ENCODE measurements at regions not wholly inside any gene's neighbourhood (a gene's known extent, or its start where the extent isn't known, plus 50 kb on each side); places are given as distances from the start of the nearest gene placed in this dataset.

DNA sequence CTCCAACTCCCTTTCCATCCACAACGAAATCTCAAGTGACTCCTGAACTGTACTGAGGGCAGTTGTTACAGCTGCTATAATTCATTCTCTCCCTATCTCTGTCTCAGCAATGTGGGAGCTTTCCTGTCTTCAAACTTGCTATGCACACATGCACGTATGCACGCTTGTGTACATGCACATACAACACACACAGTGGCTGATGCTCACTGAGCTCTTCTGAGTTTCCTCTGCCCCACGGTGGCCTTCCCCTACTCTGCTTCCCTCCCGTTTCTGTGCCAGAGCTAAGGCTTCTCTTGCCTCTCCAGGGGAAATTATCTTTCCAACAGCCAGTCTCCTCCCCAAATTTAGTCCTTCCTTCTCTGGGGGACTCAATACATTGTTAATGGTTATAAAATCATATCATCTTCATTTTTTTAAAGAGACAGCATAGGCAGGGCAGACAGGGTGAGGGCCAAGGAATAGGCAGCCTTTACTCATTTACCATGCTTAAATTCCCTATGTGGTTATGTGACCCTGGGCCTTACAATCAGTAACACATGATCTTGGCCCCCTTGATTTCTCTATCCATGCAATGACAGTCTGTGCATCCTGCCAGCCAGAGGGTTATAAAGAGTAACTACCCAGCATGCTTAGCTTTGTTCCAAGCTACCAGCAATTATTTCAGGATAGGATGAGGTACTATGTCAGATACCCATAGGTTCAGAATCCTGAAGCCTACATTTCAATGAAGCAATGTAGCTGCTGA is 111.9 kb upstream of the HMGA2 start:
- no peak for DNase-seq
- 72 to 75% (median 73%) methylated on average over 5 of the region's 5 CpGs for WGBS, 3 donors
- intact Hi-C loops (cut with DNase I): no loop called here
- TF ChIP-seq POLR2A (IDR thresholded peaks at IDR 0.05) (no peak), EP300 (IDR thresholded peaks at IDR 0.05) (no peak)
- TF ChIP-seq, protein P1, sequence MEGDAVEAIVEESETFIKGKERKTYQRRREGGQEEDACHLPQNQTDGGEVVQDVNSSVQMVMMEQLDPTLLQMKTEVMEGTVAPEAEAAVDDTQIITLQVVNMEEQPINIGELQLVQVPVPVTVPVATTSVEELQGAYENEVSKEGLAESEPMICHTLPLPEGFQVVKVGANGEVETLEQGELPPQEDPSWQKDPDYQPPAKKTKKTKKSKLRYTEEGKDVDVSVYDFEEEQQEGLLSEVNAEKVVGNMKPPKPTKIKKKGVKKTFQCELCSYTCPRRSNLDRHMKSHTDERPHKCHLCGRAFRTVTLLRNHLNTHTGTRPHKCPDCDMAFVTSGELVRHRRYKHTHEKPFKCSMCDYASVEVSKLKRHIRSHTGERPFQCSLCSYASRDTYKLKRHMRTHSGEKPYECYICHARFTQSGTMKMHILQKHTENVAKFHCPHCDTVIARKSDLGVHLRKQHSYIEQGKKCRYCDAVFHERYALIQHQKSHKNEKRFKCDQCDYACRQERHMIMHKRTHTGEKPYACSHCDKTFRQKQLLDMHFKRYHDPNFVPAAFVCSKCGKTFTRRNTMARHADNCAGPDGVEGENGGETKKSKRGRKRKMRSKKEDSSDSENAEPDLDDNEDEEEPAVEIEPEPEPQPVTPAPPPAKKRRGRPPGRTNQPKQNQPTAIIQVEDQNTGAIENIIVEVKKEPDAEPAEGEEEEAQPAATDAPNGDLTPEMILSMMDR (IDR thresholded peaks at IDR 0.05): no peak
- Histone ChIP-seq H3K27me3 (no peaks in the 10 kb centered on the region), H3K27ac (no peak overlapping the region), H3K4me1 (ENCODE audit: insufficient read depth) (no peaks in the 10 kb centered on the region), H3K36me3 (no peaks in the 10 kb centered on the region), H3K9me3 (no peaks in the 10 kb centered on the region), H3K4me3 (no peak overlapping the region)

DNA sequence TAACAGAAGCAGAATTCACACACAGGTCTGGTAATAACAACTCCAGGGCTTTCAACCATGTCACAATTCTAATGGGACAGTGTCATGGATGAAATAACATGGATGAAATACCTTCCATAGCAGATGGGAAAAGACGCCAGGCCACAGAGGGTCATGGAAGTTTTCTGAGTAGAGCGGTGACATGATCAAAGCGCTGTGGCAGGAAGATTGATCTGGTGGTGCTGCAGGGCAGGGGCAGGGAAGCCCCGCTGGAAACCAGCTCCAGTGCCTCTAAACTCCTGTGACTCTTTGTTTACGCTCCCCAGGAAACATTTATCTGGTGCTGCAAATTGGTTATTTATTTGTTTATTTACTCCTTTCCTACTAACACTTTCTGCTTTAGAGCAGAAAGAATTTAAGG is 108.3 kb upstream of the HMGA2 start:
- no peak overlapping the region for H3K4me3 ChIP-seq
- intact Hi-C loops (cut with DNase I): no loop called here
- H3K4me1 ChIP-seq (ENCODE audit: insufficient read depth): no peaks in the 10 kb centered on the region
- TF ChIP-seq POLR2A (IDR thresholded peaks at IDR 0.05) (no peak), EP300 (IDR thresholded peaks at IDR 0.05) (no peak)
- TF ChIP-seq, protein P1 (IDR thresholded peaks at IDR 0.05): no peak
- no peak for DNase-seq
- WGBS, 3 donors: 93 to 94% (median 94%) methylated on average over 5 of the region's 5 CpGs
- no peaks in the 10 kb centered on the region for H3K9me3 ChIP-seq
- no peaks in the 10 kb centered on the region for H3K27me3 ChIP-seq
- no peak overlapping the region for H3K27ac ChIP-seq
- no peaks in the 10 kb centered on the region for H3K36me3 ChIP-seq

DNA sequence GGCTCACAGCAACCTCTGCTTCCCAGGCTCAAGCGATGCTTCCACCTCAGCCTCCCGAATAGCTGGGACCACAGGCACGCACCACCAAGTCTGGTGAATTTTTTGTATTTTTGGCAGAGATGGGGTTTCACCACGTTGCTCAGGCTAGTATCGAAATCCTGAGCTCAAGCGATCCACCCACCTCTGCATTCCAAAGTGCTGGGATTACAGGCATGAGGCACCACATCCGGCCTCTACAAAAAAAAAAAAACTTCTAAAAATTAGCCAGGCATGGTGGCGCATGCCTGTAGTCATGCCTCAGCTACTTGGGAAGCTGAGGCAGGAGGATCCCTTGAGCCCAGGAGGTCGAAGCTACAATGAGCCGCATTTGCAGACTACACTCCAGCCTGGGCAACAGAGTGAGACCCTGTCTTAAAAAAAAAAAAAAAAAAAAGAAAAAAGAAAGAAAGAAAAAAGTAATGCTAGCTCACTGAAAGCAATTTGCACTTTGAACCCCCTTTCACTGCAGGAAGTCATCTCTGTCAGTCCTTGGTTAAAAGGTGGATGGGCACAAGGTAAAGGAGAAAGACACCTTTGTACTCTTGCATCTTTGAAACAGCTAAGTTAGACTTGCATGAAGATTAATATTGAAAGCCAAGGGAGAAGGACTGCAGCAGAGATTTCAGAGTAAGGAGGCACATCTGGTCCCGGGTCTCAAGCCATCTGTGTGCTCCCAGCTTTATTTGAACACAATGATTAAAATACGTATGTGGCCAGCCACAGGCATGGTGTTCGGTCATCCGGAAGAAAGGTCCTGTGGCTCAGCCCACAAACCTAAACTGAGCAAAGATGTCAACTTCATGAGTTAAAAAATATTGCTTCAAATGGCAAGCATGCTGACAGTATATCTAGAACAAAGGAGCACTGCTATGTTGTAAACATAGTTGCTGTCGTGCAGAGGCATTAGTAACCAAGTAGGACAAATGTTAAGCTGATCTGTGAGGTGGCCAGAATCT is 103.8 kb upstream of the HMGA2 start:
- no peaks in the 10 kb centered on the region for H3K4me1 ChIP-seq (ENCODE audit: insufficient read depth)
- intact Hi-C loops (cut with DNase I): no loop called here
- no peak overlapping the region for H3K27ac ChIP-seq
- 78 to 84% (median 79%) methylated on average over 15 of the region's 15 CpGs for WGBS, 3 donors
- H3K27me3 ChIP-seq: no peaks in the 10 kb centered on the region
- no peak overlapping the region for H3K4me3 ChIP-seq
- H3K9me3 ChIP-seq: no peaks in the 10 kb centered on the region
- TF ChIP-seq, protein P1 (IDR thresholded peaks at IDR 0.05): no peak
- no peak for TF ChIP-seq EP300 (IDR thresholded peaks at IDR 0.05)
- TF ChIP-seq POLR2A (IDR thresholded peaks at IDR 0.05): no peak
- no peak for DNase-seq
- H3K36me3 ChIP-seq: no peaks in the 10 kb centered on the region

DNA sequence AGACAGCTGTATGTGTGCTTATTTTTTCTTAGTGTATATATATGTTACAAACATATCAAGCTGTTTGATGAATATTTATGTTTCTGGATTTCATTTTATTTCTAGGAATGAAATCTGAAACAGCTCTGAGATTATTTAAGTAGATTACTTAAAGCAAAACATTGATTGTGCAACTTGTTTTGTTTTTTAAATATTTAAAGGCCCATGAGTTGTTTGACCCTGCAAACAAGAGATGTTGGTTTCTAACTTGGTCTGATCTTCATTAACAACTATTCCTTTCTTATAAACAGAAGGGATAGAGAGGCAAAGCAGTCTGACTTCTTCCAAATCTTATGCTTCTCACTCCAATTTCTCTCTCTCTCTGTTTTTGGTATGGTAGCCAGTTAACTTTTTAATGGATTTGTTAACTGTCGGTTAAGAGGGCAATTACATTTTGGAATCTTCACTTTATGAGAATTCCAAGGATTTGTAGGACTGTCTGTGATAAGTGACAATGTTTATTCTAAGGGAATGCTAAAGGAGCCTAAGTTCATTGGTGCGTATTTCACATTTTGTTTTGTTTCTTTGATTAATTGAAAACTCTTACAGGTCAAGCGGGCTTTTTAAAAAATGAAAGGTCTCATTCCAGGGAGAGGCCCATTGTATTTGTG is 102.6 kb upstream of the HMGA2 start:
- no peaks in the 10 kb centered on the region for H3K4me1 ChIP-seq (ENCODE audit: insufficient read depth)
- no peak overlapping the region for H3K4me3 ChIP-seq
- TF ChIP-seq, protein P1 (IDR thresholded peaks at IDR 0.05): no peak
- WGBS, 3 donors: 64 to 99% (median 91%) methylated on average over 3 of the region's 3 CpGs
- H3K27ac ChIP-seq: no peak overlapping the region
- no peaks in the 10 kb centered on the region for H3K9me3 ChIP-seq
- H3K27me3 ChIP-seq: no peaks in the 10 kb centered on the region
- DNase-seq: no peak
- intact Hi-C loops (cut with DNase I): no loop called here
- no peaks in the 10 kb centered on the region for H3K36me3 ChIP-seq
